Frontal cortex (tissue), 3 donors: ENCODE measurements at regions not wholly inside any gene's neighbourhood (a gene's known extent, or its start where the extent isn't known, plus 50 kb on each side); places are given as distances from the start of the nearest gene placed in this dataset.

Experiments used
- DNase-seq, 2 donors: peaks; one replicate each; pipeline ENCODE4 v3.0.0; 2012; ENCODE audit warnings: low spot score in 2 of 2
- FAIRE-seq: peaks from 2 replicates; lab custom pipeline; 2012; peaks lifted over from hg19 to GRCh38; lab: Jason Lieb, UNC
- donor health status: control.
- donor health status: control.
- donor health status: control.

GRCh38 chr18:70985948-70986347 is 697.1 kb downstream of the SOCS6 start:
- DNase-seq (no peak), FAIRE-seq (no peak)

GRCh38 chr18:70982292-70982691 is 693.4 kb downstream of the SOCS6 start:
- FAIRE-seq (no peak), DNase-seq (no peak)

- FAIRE-seq (no peak), DNase-seq (no peak)
Observed at GRCh38 chr18:70981400-70982140, 692.7 kb downstream of the SOCS6 start.

- FAIRE-seq, result no peak
- no peak for DNase-seq
Observed at GRCh38 chr18:70973626-70974025, 684.8 kb downstream of the SOCS6 start.

GRCh38 chr18:70966419-70966818 is 677.6 kb downstream of the SOCS6 start:
- FAIRE-seq (no peak), DNase-seq (no peak)

- DNase-seq, result no peak
- FAIRE-seq, result no peak
Observed at GRCh38 chr18:70961939-70962338, 673.1 kb downstream of the SOCS6 start.

- DNase-seq, result no peak
- no peak for FAIRE-seq
Observed at GRCh38 chr18:70956554-70956953, 667.7 kb downstream of the SOCS6 start.

- DNase-seq (no peak), FAIRE-seq (no peak)
Observed at GRCh38 chr18:70936160-70936559, 647.3 kb downstream of the SOCS6 start.

- DNase-seq (peak in 1 of 2 donors; percentile 18), FAIRE-seq (peak; percentile 79)
Observed at GRCh38 chr18:70931942-70932814, 643.3 kb downstream of the SOCS6 start.

- FAIRE-seq, result no peak
- DNase-seq, result no peak
Observed at GRCh38 chr18:70920840-70921374, 632.1 kb downstream of the SOCS6 start.

GRCh38 chr18:70907673-70908072 is 618.8 kb downstream of the SOCS6 start:
- peak in 1 of 2 donors; percentile 8 for DNase-seq
- no peak for FAIRE-seq

- no peak for FAIRE-seq
- no peak for DNase-seq
Observed at GRCh38 chr18:70892381-70892780, 603.5 kb downstream of the SOCS6 start.

- DNase-seq, result no peak
- no peak for FAIRE-seq
Observed at GRCh38 chr18:70870292-70870691, 581.4 kb downstream of the SOCS6 start.

GRCh38 chr18:70848329-70848728 is 559.5 kb downstream of the SOCS6 start:
- FAIRE-seq (no peak), DNase-seq (no peak)

- DNase-seq, result no peak
- no peak for FAIRE-seq
Observed at GRCh38 chr18:70840649-70841048, 551.8 kb downstream of the SOCS6 start.

GRCh38 chr18:70827632-70828031 is 538.8 kb downstream of the SOCS6 start:
- FAIRE-seq, result no peak
- DNase-seq, result no peak

- no peak for DNase-seq
- no peak for FAIRE-seq
Observed at GRCh38 chr18:70826571-70826970, 537.7 kb downstream of the SOCS6 start.

GRCh38 chr18:70822691-70823090 is 533.8 kb downstream of the SOCS6 start:
- no peak for DNase-seq
- FAIRE-seq, result no peak

- no peak for FAIRE-seq
- DNase-seq, result no peak
Observed at GRCh38 chr18:70822117-70822516, 533.3 kb downstream of the SOCS6 start.

- FAIRE-seq, result no peak
- no peak for DNase-seq
Observed at GRCh38 chr18:70808481-70809056, 519.7 kb downstream of the SOCS6 start.
